Ishikawa (cell line): ENCODE measurements at regions not wholly inside any gene's neighbourhood (a gene's known extent, or its start where the extent isn't known, plus 50 kb on each side); places are given as distances from the start of the nearest gene placed in this dataset.

ENCODE experiments used
- CEBPB ChIP-seq: IDR thresholded peaks from 2 replicates; pipeline ENCODE4 v1.6.1; 2012
- CREB1 ChIP-seq: IDR thresholded peaks from 2 replicates; pipeline ENCODE4 v1.6.1; 2012; ENCODE audit warnings: low read depth
- EGR1 ChIP-seq: IDR thresholded peaks from 2 replicates; pipeline ENCODE4 v1.6.1; 2012
- EP300 ChIP-seq: IDR thresholded peaks from 2 replicates; pipeline ENCODE4 v1.6.1; 2012; ENCODE audit warnings: borderline replicate concordance
- FOXM1 ChIP-seq: IDR thresholded peaks from 2 replicates; pipeline ENCODE4 v1.6.1; 2012; ENCODE audit warnings: low read depth, borderline replicate concordance
- NFIC ChIP-seq: IDR thresholded peaks from 2 replicates; pipeline ENCODE4 v1.6.1; 2012
- RAD21 ChIP-seq: IDR thresholded peaks from 2 replicates; pipeline ENCODE4 v1.6.1; 2012; ENCODE audit warnings: low read depth
- TAF1 ChIP-seq: IDR thresholded peaks from 2 replicates; pipeline ENCODE4 v1.6.1; 2012; ENCODE audit warnings: low read depth, mild to moderate bottlenecking
- TCF12 ChIP-seq: IDR thresholded peaks from 2 replicates; pipeline ENCODE4 v1.6.1; 2012; ENCODE audit warnings: low read depth
- TEAD4 ChIP-seq: IDR thresholded peaks from 2 replicates; pipeline ENCODE4 v1.6.1; 2012
- YY1 ChIP-seq: IDR thresholded peaks from 2 replicates; pipeline ENCODE4 v1.6.1; 2012; ENCODE audit warnings: low read depth
- ZBTB7A ChIP-seq: IDR thresholded peaks from 2 replicates; pipeline ENCODE4 v1.6.1; 2012; ENCODE audit warnings: low read depth
- TF ChIP-seq, protein P1 (sequence below): IDR thresholded peaks from 2 replicates; pipeline ENCODE4 v1.6.1; 2012
- TF ChIP-seq, protein P2 (sequence below): IDR thresholded peaks from 2 replicates; pipeline ENCODE4 v1.6.1; 2012
- TF ChIP-seq, protein P3 (sequence below): IDR thresholded peaks from 2 replicates; pipeline ENCODE4 v1.6.1; 2012; ENCODE audit warnings: low read depth, mild to moderate bottlenecking

DNA sequence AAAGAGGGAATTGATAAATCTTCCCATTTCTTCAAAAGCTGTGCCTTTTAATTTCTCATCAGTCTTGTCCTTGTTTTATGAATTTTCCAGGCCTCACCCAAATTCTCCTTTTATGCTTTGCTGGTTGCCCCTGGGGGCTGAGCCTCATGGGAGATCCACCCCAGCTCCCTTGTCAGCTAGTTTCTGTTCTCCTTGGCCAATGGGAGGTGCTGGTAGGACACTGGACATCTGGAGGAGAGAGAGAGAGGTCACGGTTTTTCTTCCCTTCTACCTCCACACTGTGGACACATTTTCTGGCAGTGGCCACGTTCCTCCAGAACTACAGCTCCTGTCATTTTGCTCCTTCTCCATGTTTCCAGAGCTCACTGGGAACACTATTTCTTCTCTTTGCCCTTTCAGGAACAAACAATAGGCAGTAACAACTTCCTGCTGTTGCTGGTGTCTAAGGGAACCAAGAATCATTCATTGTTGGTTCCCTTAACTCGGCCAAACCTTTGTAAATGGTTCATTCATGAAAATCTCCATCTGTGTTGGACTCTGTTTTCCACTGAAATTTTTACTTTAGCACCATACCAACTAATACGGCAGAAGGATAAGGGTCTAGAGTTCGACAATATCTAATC lies 334.5 kb downstream of the GPAT3 start:
- TF ChIP-seq TEAD4 (no peak), EP300 (no peak), RAD21 (no peak), YY1 (no peak), NFIC (no peak), FOXM1 (no peak), TCF12 (no peak), CREB1 (no peak), CEBPB (no peak), EGR1 (no peak), ZBTB7A (no peak), TAF1 (no peak)
- TF ChIP-seq, protein P1, sequence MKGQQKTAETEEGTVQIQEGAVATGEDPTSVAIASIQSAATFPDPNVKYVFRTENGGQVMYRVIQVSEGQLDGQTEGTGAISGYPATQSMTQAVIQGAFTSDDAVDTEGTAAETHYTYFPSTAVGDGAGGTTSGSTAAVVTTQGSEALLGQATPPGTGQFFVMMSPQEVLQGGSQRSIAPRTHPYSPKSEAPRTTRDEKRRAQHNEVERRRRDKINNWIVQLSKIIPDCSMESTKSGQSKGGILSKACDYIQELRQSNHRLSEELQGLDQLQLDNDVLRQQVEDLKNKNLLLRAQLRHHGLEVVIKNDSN = no peak
- TF ChIP-seq, protein P2, sequence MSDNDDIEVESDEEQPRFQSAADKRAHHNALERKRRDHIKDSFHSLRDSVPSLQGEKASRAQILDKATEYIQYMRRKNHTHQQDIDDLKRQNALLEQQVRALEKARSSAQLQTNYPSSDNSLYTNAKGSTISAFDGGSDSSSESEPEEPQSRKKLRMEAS = no peak
- TF ChIP-seq, protein P3, sequence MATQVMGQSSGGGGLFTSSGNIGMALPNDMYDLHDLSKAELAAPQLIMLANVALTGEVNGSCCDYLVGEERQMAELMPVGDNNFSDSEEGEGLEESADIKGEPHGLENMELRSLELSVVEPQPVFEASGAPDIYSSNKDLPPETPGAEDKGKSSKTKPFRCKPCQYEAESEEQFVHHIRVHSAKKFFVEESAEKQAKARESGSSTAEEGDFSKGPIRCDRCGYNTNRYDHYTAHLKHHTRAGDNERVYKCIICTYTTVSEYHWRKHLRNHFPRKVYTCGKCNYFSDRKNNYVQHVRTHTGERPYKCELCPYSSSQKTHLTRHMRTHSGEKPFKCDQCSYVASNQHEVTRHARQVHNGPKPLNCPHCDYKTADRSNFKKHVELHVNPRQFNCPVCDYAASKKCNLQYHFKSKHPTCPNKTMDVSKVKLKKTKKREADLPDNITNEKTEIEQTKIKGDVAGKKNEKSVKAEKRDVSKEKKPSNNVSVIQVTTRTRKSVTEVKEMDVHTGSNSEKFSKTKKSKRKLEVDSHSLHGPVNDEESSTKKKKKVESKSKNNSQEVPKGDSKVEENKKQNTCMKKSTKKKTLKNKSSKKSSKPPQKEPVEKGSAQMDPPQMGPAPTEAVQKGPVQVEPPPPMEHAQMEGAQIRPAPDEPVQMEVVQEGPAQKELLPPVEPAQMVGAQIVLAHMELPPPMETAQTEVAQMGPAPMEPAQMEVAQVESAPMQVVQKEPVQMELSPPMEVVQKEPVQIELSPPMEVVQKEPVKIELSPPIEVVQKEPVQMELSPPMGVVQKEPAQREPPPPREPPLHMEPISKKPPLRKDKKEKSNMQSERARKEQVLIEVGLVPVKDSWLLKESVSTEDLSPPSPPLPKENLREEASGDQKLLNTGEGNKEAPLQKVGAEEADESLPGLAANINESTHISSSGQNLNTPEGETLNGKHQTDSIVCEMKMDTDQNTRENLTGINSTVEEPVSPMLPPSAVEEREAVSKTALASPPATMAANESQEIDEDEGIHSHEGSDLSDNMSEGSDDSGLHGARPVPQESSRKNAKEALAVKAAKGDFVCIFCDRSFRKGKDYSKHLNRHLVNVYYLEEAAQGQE = no peak

DNA sequence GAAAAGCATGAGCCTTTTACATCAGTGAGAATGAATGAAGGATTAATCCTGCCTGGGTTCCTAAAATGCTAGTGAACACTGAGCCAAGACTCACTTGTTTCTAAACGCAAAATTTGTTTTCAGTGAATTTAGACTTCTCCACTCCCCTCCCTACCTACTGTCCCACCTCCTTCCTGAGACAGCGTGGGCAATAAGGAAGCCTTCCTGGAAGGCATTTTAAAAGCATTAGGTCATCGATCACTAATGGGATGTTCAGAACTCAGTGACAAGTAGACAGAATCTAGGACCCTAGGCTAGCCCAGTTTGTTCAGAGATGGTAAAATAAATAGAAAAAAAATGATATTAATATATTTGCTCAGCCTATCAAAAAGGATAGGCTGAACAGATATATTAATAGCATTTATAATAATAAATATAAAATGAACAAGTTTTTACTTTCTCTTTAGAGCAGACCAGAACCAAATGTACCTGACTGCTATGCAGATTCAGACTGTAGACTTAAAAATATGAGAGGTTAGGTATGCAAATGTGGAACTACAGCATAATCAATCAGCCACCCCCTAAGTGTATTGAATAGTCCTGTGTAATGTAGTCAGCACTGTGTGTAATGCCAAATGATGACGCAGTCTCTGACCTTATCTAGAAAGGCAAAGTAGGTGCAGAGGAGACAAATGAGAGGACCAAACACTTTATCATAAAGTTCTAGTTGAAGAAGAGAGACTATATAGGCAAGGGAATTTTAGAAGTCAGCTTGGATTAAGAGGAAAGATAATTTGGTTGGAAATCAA lies 331.1 kb downstream of the GPAT3 start:
- TF ChIP-seq CEBPB = no peak
- TF ChIP-seq ZBTB7A = no peak
- TF ChIP-seq, protein P2 = no peak
- no peak for TF ChIP-seq FOXM1
- no peak for TF ChIP-seq TEAD4
- TF ChIP-seq TAF1 = no peak
- no peak for TF ChIP-seq NFIC
- TF ChIP-seq YY1 = no peak
- no peak for TF ChIP-seq EP300
- no peak for TF ChIP-seq CREB1
- TF ChIP-seq RAD21 = no peak
- TF ChIP-seq, protein P3 = no peak
- TF ChIP-seq TCF12 = no peak
- TF ChIP-seq EGR1 = no peak
- TF ChIP-seq, protein P1 = no peak

DNA sequence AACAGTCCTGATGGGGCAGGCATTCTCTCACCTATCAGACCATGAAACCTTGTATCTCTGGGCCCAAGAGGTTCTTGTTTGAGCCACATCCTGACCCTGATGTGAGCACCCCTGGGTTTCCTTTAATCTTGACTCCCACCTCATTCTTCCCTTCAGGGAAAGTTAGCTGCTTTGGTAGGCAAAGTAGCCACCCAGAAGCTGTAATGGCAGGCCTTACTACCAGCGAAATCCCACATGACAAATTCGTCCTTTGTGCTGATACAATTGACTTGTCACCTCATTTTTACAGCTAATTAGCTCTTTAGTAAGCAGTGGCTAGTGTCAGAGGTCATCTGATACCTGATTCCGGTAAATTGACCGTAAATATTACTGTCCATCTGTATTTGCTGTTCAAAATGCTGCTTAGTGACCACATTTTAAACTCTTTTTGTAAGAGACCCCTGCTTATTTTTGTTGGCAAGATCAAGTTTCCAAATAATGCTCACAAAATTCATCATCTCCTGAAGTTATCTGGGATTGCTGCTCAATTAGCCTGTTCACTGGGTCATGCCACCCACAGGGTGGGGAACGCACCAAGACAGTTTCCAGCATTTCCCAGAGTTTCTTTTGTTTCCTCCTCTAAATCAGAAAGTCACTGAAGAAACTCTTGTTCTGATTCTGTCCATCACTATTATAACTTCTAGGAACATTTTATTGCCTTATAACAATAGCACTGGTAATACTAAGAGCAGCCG lies 329.7 kb downstream of the GPAT3 start:
- TF ChIP-seq, protein P3 = no peak
- no peak for TF ChIP-seq EP300
- TF ChIP-seq CREB1 = no peak
- TF ChIP-seq, protein P1 = no peak
